GM21619 (cell line): ENCODE measurements at regions not wholly inside any gene's neighbourhood (a gene's known extent, or its start where the extent isn't known, plus 50 kb on each side); places are given as distances from the start of the nearest gene placed in this dataset.
"Not testable (repeated sequence)": the region's sequence is repeated elsewhere in the genome, so short reads cannot be mapped to it uniquely, and the experiment has no call there.

Experiments used
- ATAC-seq: cut with Tn5 transposase; IDR thresholded peaks from one replicate; pipeline ENCODE4 v1.9.1; 2021; ENCODE audit not compliant: unreplicated experiment

DNA sequence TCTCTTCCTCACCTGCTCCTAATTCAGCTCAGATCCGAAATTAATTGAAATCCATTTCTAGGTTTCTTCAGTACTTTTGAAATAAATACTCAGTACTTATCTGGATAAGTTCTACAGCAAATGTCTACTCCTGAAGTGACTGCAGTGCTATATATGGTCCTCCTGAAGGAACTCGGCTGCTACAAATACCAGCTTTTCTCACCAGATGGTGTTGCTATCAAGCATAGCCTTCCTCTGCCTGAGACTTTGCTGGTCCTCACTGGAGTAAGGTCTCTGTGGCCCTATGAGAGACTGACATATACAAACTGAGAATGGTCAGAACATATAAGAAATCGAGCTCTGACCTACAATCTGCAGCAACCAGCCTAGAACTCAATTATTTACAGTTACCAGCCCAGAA is 161.6 kb downstream of the NDFIP2 start:
- no peak for ATAC-seq

DNA sequence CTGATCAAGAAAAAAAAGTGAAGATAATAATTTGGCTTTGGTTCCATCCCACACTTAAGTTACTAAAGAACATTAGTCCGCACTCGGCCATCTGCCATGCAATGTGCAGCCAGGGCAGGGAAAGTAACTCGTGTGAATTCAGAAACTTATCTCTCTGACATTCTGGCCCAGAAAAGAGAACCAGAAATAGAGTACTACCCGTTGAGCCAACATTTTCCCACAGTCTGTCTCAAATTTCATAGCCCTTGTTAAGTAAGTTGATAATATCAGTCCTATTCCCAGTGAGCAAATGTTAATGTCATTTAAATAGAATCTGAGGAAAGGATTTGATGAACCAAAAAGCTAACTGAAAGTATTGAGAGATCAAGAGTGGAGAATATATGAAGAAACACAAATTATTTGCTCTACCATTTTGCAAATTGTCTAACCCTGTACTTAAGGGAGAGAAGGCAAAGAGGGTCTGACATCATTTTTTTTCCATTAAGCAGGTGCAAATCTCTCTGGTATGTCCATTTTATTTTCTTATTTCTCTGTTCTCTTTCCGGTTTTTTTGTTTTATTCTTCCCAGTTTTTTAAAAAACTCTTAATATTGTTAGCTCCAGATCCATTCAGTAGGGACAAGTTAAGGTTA is 156.3 kb downstream of the NDFIP2 start:
- no peak for ATAC-seq

DNA sequence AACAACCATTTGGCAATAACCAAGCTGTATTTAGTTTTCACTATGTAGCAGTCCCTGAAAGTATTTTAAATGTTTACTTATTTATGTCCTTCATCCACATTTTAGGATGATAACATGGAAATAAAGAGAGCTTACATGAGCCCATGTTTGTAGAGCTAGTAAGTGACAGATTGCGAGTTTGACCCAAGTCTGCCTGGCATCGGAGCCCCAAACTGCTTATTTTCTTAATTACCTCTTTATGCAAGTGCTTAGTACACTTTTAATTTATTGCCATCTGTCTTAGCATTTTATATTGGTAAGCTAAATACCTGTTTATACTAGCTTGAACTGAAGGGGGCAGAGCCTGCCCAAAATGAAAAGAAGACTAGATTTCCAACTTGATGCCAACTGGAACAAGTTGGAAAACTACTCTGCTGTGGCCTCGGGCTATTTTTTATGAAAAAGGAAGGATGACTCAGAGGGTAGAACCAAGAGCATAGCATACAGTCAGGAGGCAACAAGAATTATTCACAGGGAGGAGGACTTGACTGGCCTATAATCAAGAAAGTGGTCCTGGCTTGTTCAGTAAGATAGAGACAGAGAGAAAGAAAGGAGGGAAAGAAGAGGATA is 150.2 kb downstream of the NDFIP2 start:
- no peak for ATAC-seq

DNA sequence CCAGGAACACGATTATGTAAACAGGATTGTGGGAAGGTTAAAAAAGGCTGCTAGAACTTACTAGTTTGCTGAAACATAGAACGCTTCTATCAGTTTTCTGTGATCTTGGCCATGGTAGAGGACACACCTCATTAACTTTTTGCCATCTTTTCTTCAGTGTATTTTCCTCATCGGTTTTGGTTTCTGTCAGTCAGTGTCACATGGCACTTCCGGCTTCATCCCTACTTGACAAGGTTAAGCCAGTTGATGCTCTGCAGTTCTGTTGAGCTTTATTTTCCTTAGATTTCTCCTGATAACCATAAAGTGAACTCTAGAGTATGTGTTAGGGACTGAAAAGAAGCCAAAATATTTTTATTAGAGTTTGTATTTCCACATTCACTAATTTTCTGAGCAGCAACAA is 147.5 kb downstream of the NDFIP2 start:
- no peak for ATAC-seq

DNA sequence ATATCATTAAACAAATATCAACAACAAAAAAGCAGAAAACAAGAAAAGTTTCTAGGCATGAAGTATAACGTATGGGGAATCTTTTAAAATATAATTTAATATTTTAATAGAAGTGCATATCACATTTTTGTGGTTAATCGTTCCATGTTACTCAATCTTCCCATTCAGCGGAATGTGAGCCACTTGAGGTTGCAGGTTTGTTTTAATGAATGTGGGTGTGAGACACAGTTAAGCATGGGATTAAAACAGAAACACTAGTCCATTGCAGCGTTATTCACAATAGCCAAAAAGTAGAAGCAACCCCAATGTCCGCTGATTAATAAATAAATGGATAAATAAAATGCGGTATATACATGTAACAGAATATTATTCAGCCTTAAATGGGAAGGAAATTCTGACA is 146.0 kb downstream of the NDFIP2 start:
- no peak for ATAC-seq

DNA sequence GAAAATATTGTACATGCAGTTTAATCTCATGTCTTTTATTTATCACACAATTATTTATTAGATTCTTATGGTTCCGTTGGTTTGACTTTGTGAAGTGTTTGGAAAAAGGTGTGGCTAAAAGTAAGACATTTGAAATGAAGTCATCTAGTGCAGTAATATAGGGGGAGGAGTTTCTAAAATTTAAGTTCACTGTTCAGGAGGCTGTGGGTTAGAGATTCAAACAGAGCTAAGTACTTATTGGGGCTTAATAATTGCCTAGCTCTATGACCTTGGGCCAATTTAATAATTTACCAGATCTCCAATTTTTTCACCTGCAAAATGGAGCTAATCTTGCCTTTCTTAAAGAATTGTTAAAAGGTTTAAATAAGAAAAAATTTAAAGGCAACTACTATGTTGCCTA is 144.6 kb downstream of the NDFIP2 start:
- no peak for ATAC-seq

DNA sequence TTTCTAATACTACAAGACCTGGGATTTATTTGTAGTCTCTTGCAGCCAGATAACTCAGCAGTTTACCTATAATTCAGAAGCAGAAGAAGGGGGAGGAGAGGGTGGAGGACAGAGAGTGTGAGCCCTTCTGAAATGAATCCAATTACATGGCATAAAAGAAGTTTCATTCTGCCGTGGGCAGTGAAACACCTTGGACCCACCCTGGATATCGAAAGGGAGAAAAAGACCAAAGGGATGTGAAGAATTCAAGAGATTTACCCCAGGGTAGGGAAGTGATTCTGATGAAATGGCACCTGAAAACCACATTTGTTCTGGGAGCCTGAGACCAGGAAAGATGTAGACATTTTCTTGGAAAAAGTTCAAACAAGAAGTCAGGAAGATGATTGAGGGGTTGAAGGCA is 140.9 kb downstream of the NDFIP2 start:
- no peak for ATAC-seq

DNA sequence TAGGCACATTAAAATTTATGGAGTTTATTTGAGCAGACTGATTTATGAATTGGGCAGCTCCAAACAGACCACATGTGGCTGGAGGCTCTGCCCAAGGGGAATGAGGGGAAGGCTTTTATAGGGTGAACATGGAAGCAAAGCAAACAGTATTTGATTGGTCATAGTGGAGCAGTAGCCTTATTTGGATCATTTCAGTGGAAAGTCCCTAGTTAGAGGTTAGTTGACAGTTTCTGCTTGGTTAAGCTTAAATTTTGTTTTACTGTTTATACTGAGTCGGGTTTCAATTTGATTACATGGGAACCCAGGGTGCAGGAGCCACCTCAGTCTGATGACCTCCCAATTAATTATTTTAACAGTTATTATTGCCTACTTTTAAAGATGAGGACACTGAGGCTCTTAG is 140.5 kb downstream of the NDFIP2 start:
- no peak for ATAC-seq

DNA sequence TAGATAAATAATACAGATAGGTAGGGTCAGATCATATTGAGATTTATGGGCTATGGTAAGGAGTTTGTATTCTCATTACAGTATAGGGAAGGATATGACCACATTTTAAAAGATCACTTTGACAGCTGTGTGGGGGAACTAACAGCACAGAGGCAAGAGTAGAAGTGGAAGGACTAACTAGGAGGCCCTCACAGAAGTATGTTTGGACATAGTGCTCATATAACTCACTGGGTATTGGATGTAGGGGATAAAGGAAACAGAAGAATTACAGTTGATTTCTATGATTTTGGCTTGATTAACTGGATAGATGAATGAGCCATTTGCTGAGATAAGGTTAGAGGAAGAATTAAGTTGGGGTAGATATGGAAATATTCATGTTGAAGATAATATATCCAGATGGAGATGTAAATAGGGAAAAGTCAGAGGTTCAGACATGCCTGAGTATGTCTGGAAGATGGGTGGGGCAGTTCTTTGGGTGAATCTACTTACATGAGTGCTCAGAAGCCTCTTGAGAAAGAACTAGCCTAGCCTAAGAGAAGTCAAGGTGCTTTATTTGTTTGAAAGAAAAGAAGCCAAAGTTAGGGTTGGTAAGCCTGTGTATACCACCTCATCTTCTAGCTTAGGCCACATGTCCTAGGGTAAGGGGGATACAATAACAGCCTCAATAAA is 133.4 kb downstream of the NDFIP2 start:
- no peak for ATAC-seq

DNA sequence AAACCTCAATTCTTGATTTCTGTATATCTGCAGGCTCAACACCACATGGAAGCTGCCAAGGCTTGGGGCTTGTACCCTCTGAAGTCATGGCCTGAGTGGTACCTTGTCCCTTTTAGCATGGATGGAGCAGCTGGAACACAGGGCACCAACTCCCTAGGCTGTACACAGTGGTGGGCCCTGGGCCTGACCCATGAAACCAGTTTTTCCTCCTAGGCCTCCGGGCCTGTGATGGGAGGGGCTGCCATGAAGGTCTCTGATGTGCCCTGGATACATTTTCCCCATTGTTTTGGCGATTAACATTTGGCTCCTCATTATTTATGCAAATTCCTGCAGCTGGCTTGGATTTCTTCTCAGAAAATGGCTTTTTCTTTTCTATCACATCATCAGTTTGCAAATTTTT is 131.6 kb downstream of the NDFIP2 start:
- no peak for ATAC-seq

DNA sequence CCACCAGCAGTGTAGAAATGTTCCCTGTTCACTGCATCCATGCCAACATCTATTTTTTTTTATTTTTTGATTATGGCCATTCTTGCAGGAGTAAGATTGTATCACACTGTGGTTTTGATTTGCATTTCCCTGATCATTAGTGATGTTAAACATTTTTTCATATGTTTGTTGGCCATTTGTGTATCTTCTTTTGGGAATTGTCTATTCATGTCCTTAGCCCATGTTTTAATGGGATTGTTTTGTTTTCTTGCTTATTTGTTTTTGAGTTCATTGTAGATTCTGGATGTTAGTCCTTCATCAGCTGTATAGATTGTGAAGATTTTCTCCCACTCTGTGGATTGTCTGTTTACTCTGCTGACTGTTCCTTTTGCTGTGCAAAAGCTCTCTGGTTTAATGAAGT is 126.9 kb downstream of the NDFIP2 start:
- ATAC-seq: not testable (repeated sequence)
